PC-3 (cell line): ENCODE measurements at regions not wholly inside any gene's neighbourhood (a gene's known extent, or its start where the extent isn't known, plus 50 kb on each side); places are given as distances from the start of the nearest gene placed in this dataset.

ENCODE experiments used
- ATAC-seq: fragments of 200-7000 bp; cut with Tn5 transposase; 2 replicates; pipeline ENCODE4 v1.9.1; 2020; ENCODE audit warnings: mild to moderate bottlenecking, moderate library complexity
- BruUV-seq: library from RNA; stranded (reverse); fragments of 400-500 nt; replicated peaks from 2 replicates; lab custom pipeline; 2021; lab: Mats Ljungman, UMichigan
- CTCF ChIA-PET: fragments of 300-600 bp; sonication (Branson Sonifier 250); formaldehyde crosslinking; loops from one replicate; lab custom pipeline; 2022; ENCODE audit warnings: antibody characterized with exemption; lab: Charles Lee
- POLR2A ChIA-PET: fragments of 300-600 bp; sonication (Branson Sonifier 250); formaldehyde crosslinking; loops from one replicate; lab custom pipeline; 2022; ENCODE audit warnings: antibody characterized with exemption; ENCODE audit not compliant: unreplicated experiment; lab: Charles Lee
- DNase-seq: peaks from one replicate; pipeline ENCODE4 v3.0.0-alpha.2; 2015
- H2AFZ ChIP-seq: fragments of 300-600 bp; sonication (generic); 2 replicates; pipeline ENCODE4 v1.6.0; 2016; ENCODE audit warnings: antibody characterized with exemption, low read length
- H3F3A ChIP-seq: fragments of 300-600 bp; sonication (generic); one replicate; pipeline ENCODE4 v1.6.0; 2017; ENCODE audit warnings: antibody characterized with exemption, low read length, control low read depth, mild to moderate bottlenecking; ENCODE audit not compliant: unreplicated experiment
- H3K27ac ChIP-seq: fragments of 300-600 bp; sonication (generic); 2 replicates; pipeline ENCODE4 v1.5.1; 2016; ENCODE audit warnings: mild to moderate bottlenecking, low read length
- H3K27me3 ChIP-seq: fragments of 300-600 bp; sonication (generic); 2 replicates; pipeline ENCODE4 v1.6.1; 2016; ENCODE audit warnings: low read length, mixed read lengths
- H3K36me3 ChIP-seq: fragments of 300-600 bp; sonication (generic); 2 replicates; pipeline ENCODE4 v1.6.1; 2016; ENCODE audit warnings: low read depth, mixed run types, low read length, mixed read lengths
- H3K4me1 ChIP-seq: fragments of 300-600 bp; sonication (generic); 2 replicates; pipeline ENCODE4 v1.5.1; 2016; ENCODE audit warnings: low read length; ENCODE audit not compliant: insufficient read depth
- H3K4me2 ChIP-seq: fragments of 300-600 bp; sonication (generic); 2 replicates; pipeline ENCODE4 v1.6.0; 2016; ENCODE audit warnings: low read length
- H3K4me3 ChIP-seq: fragments of 300-600 bp; sonication (generic); 2 replicates; pipeline ENCODE4 v1.5.1; 2016; ENCODE audit warnings: mild to moderate bottlenecking, low read length, mixed read lengths
- H3K79me2 ChIP-seq: fragments of 300-600 bp; sonication (generic); 2 replicates; pipeline ENCODE4 v1.6.1; 2017; ENCODE audit warnings: low read length, mixed read lengths
- H3K9ac ChIP-seq: fragments of 300-600 bp; sonication (generic); 2 replicates; pipeline ENCODE4 v1.6.0; 2016; ENCODE audit warnings: mild to moderate bottlenecking, low read length
- H3K9me2 ChIP-seq: fragments of 300-600 bp; sonication (generic); replicated peaks from 2 replicates; pipeline ENCODE4 v1.6.1; 2016; ENCODE audit warnings: mixed run types, low read length, mixed read lengths
- H3K9me3 ChIP-seq: fragments of 300-600 bp; sonication (generic); 2 replicates; pipeline ENCODE4 v1.6.1; 2016; ENCODE audit warnings: low read length, mixed read lengths
- H4K20me1 ChIP-seq: fragments of 300-600 bp; sonication (generic); 2 replicates; pipeline ENCODE4 v1.6.1; 2016; ENCODE audit warnings: low read length, mixed read lengths
- EZH2 ChIP-seq: fragments of 300-600 bp; sonication (generic); IDR thresholded peaks from one replicate; pipeline ENCODE4 v1.6.1; 2017; ENCODE audit warnings: antibody characterized with exemption, mild to moderate bottlenecking, low read length; ENCODE audit not compliant: unreplicated experiment
- EZH2phosphoT487 ChIP-seq: fragments of 300-600 bp; sonication (generic); IDR thresholded peaks from 2 replicates; pipeline ENCODE4 v1.6.1; 2018; ENCODE audit warnings: mild to moderate bottlenecking, antibody characterized with exemption, low read length, borderline replicate concordance
- intact Hi-C: fragments of 100-400 bp; cut with micrococcal nuclease; formaldehyde crosslinking; loops from 2 replicates; pipeline ENCODE4 v1.9.0; 2023
- TF ChIP-seq, protein P1 (sequence below): fragments of 300-600 bp; sonication (generic); conservative IDR thresholded peaks from 2 replicates; pipeline ENCODE4 v1.5.1; 2017; ENCODE audit warnings: antibody characterized with exemption, low read depth, mild to moderate bottlenecking, low read length

DNA sequence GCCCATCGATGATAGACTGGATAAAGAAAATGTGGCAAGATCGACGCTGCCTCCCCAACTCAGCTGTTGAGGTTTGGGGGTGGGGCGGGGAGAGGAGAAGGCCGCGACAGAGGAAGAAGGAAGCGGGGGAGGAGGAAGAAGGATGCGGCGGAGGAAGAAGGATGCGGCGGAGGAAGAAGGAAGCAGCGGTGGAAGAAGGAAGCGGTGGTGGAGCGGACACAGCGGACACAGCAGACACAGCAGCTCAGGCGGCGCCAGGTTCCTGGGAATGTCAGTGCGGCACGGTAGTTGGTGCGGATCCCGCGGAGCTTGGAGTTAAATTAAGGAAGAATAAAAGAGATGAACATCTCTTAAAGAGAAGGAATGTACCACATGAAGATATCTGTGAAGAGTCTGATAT lies 163.9 kb upstream of the NT5E start:
- H3K9me2 ChIP-seq: no peaks in the 10 kb centered on the region
- H3K9ac ChIP-seq: no peak overlapping the region
- H3K4me1 ChIP-seq: no peaks in the 10 kb centered on the region
- H3K27ac ChIP-seq: no peak overlapping the region
- ATAC-seq (no peak), DNase-seq (no peak)
- CTCF ChIA-PET: no interaction called here
- H3K79me2 ChIP-seq: no peaks in the 10 kb centered on the region
- POLR2A ChIA-PET: no interaction called here
- H4K20me1 ChIP-seq: no peaks in the 10 kb centered on the region
- no peaks in the 10 kb centered on the region for H3F3A ChIP-seq
- TF ChIP-seq EZH2: no peak
- no peak for TF ChIP-seq EZH2phosphoT487
- TF ChIP-seq, protein P1, sequence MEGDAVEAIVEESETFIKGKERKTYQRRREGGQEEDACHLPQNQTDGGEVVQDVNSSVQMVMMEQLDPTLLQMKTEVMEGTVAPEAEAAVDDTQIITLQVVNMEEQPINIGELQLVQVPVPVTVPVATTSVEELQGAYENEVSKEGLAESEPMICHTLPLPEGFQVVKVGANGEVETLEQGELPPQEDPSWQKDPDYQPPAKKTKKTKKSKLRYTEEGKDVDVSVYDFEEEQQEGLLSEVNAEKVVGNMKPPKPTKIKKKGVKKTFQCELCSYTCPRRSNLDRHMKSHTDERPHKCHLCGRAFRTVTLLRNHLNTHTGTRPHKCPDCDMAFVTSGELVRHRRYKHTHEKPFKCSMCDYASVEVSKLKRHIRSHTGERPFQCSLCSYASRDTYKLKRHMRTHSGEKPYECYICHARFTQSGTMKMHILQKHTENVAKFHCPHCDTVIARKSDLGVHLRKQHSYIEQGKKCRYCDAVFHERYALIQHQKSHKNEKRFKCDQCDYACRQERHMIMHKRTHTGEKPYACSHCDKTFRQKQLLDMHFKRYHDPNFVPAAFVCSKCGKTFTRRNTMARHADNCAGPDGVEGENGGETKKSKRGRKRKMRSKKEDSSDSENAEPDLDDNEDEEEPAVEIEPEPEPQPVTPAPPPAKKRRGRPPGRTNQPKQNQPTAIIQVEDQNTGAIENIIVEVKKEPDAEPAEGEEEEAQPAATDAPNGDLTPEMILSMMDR: no peak
- H3K4me2 ChIP-seq: no peak overlapping the region
- no peak overlapping the region for H2AFZ ChIP-seq
- BruUV-seq: no TSS peak
- H3K27me3 ChIP-seq: no peaks in the 10 kb centered on the region
- intact Hi-C loops: no loop called here
- H3K4me3 ChIP-seq: no peak overlapping the region
- no peaks in the 10 kb centered on the region for H3K36me3 ChIP-seq
- H3K9me3 ChIP-seq: no peaks in the 10 kb centered on the region

DNA sequence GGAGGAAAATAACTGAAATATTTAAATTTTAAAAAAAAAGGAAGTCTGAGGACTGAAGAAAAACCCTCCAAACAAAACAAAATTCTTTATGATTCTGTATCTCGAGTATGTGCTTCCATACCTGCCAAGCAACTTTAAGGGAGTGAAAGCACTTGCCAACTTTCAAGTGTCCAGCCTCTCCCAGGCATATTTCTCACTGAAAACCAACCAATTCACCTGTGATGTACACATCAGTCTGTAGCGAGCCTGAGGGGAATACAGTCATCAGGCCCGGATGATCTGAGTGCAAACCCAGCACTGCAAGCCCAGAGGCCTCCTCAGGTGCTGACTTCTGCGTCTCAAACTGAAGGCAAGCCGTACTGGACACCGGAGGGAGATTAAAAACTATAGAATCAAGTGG lies 164.8 kb upstream of the NT5E start:
- no peaks in the 10 kb centered on the region for H4K20me1 ChIP-seq
- ATAC-seq (no peak), DNase-seq (no peak)
- H3K4me2 ChIP-seq: no peak overlapping the region
- POLR2A ChIA-PET: no interaction called here
- H3K79me2 ChIP-seq: no peaks in the 10 kb centered on the region
- CTCF ChIA-PET: no interaction called here
- H2AFZ ChIP-seq: no peak overlapping the region
- no peak for TF ChIP-seq EZH2
- TF ChIP-seq EZH2phosphoT487: no peak
- TF ChIP-seq, protein P1: no peak
- no peaks in the 10 kb centered on the region for H3K36me3 ChIP-seq
- no peaks in the 10 kb centered on the region for H3K9me3 ChIP-seq
- H3K4me3 ChIP-seq: no peak overlapping the region
- H3F3A ChIP-seq: no peaks in the 10 kb centered on the region
- H3K27me3 ChIP-seq: no peaks in the 10 kb centered on the region
- H3K27ac ChIP-seq: no peak overlapping the region
- H3K9me2 ChIP-seq: no peaks in the 10 kb centered on the region
- H3K9ac ChIP-seq: no peak overlapping the region
- no peaks in the 10 kb centered on the region for H3K4me1 ChIP-seq
- intact Hi-C loops: no loop called here
- no TSS peak for BruUV-seq

DNA sequence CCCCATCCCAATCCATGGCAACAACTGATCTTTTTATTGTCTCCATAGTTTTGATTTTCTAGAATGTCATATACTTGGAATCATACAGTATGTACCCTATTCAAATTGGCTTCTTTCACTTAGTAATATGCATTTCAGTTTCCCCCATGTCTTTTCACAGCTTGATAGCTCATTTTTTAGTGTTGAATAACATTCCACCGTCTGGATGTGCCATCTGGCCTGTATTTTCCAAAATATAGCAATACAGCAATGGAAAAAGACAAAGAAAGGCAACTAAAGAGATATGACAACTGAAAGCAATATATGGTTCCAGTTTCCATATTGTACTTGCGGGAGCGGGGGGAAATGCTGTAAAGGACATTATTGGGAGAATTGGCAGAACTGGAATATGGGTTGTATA lies 166.4 kb upstream of the NT5E start:
- no peak for ATAC-seq
- CTCF ChIA-PET: no interaction called here
- POLR2A ChIA-PET: no interaction called here

More for the DNA sequence above, 166.4 kb upstream of the NT5E start:
- DNase-seq: no peak
- BruUV-seq: no TSS peak
- Histone ChIP-seq H3K9me3 (no peaks in the 10 kb centered on the region), H3K27ac (no peak overlapping the region), H2AFZ (no peak overlapping the region), H3F3A (no peaks in the 10 kb centered on the region), H3K36me3 (no peaks in the 10 kb centered on the region), H3K79me2 (no peaks in the 10 kb centered on the region), H3K27me3 (no peaks in the 10 kb centered on the region), H3K9me2 (no peaks in the 10 kb centered on the region), H4K20me1 (no peaks in the 10 kb centered on the region), H3K9ac (no peak overlapping the region), H3K4me2 (no peak overlapping the region), H3K4me3 (no peak overlapping the region), H3K4me1 (no peaks in the 10 kb centered on the region)
- TF ChIP-seq EZH2 (no peak), EZH2phosphoT487 (no peak)
- TF ChIP-seq, protein P1: no peak
- intact Hi-C loops: no loop called here
